GM12872 (cell line): ENCODE measurements at regions not wholly inside any gene's neighbourhood (a gene's known extent, or its start where the extent isn't known, plus 50 kb on each side); places are given as distances from the start of the nearest gene placed in this dataset.

ENCODE experiments used
- TF ChIP-seq, protein P1 (sequence below): IDR thresholded peaks from 3 replicates; pipeline ENCODE4 v1.5.1; 2011; ENCODE audit warnings: low read depth, mild to moderate bottlenecking, low read length, moderate library complexity; ENCODE audit not compliant: insufficient read depth

DNA sequence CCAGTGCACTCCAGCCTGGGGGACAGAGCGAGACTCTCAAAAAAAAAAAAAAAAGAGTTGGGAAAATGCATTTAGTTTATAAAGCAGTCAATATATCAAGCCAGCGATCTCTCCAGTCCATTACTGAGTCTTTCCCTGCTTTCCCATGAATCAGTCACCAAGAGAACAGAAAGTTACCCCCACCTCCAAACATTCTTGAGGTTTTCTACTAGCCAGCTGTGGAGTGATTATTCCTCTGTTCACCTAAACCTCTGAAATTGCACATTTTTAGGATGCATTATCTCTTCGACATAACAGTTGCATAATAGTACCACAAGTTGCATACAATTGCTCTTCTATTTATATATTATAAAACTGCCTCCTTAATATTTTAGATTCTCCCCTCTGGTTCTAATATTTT lies 134.8 kb upstream of the DIO3 start:
- TF ChIP-seq, protein P1, sequence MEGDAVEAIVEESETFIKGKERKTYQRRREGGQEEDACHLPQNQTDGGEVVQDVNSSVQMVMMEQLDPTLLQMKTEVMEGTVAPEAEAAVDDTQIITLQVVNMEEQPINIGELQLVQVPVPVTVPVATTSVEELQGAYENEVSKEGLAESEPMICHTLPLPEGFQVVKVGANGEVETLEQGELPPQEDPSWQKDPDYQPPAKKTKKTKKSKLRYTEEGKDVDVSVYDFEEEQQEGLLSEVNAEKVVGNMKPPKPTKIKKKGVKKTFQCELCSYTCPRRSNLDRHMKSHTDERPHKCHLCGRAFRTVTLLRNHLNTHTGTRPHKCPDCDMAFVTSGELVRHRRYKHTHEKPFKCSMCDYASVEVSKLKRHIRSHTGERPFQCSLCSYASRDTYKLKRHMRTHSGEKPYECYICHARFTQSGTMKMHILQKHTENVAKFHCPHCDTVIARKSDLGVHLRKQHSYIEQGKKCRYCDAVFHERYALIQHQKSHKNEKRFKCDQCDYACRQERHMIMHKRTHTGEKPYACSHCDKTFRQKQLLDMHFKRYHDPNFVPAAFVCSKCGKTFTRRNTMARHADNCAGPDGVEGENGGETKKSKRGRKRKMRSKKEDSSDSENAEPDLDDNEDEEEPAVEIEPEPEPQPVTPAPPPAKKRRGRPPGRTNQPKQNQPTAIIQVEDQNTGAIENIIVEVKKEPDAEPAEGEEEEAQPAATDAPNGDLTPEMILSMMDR, result no peak

DNA sequence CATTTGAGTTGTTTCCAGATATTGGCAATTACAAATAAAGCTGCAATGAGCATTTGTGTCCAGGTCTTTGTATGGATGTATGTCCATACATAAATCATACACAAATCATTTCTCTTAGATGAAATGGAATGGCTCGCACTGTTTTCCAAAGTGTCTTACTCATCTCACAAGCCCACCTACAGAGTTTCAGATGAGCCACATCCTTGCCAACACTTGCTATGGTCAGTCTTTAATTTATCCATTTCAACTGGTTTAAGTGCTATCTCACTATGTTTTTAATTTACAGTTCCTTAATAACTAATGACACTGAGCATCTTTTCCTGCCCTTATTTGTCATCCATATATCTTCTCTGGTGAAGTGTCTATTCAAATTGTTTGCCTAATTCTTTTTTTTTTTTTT lies 132.9 kb upstream of the DIO3 start:
- TF ChIP-seq, protein P1, result no peak

DNA sequence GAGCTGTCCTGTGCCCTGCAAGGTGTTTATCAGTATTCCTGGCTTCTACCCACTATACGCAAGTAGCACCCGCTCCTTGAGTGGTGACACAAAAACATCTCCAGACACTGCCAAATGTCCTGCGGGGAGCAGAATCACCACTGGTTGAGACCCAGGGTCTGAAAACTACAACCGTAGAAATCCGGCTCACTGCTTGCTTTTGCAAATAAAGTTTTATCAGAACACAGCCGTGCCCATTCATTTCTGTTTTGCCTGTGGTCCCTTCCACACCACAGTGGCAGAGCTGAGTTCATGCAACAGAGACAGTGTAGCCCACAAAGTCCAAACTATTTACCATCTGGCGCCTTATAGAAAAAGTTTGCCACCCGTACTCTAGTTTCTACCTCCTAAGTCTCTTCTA lies 125.7 kb upstream of the DIO3 start:
- TF ChIP-seq, protein P1, result no peak

DNA sequence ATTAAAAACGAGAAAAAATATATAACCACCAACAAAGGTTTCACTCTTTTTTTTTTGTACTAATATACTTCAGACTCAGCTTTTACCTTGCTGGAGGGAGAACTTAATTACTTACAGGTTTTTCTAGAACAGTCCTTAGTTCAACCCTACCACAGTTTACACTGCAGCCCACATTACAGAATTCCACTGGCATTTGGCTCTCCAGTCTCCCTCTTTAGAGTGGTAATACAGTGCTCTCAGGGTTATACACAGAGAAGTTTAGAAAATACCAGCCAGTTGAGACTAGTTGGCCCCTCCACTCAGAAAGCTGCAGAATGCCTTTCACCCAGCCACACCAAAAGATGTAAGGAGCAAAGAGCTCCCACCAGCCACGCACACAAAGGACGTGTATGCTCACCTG lies 122.3 kb upstream of the DIO3 start:
- TF ChIP-seq, protein P1, result no peak

DNA sequence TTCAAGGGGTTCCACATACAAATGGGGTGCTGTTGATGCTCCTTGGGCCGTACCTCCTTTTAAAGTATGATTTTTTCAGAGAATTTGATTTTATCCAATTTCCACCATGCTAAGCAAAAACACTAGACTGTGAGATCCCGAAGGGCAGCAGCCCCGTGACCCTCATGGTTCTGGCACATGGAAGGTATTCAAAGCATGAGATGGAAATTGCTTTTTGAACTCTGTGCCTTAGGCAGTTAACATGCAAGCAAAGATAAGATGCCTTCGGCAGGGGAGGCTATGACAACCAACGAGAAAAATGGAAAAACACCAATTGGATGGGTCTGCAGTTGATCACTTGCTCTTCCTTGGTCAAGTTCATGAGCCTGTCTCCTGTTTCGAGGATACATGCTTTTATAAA lies 120.8 kb upstream of the DIO3 start:
- TF ChIP-seq, protein P1, result no peak

DNA sequence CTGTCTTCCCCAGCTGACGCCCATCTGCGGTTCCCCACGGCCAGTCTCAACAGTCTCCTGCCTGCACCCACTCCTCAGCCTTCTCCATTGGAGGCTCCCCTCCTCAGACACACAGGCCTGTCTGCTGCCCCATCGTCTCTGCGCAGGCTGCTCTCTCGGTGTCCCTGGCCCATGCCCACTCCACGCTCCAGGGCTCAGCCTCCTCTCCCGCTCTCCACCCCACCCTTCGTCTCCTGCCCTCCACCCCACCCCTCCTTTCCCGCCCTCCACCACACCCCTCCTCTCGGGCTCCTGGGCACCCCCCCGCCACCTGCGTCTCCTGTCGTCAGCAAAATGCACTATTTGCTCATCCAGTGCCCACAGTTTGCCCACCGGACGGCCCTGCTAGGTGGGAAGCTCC lies 119.6 kb upstream of the DIO3 start:
- TF ChIP-seq, protein P1, result no peak

DNA sequence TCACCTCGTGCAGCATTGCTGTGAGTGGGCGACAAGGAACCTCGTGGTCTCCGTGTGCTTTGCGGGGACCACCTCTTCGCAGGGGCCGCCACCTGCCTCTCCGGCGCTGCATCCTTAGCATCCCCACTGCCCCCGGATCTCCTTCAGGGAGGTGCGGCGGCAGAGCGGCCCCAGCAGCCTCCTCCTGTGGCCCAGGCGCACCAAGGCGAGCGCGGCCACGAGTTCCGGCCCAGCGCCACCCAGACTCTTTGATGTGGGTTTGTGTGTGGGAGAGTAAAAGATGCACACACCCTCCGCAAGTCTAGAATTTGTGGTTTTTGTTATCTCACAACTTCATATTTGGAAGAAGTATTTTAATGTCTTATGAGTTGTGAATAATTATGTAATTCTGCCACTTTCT lies 118.8 kb upstream of the DIO3 start:
- TF ChIP-seq, protein P1, result no peak

DNA sequence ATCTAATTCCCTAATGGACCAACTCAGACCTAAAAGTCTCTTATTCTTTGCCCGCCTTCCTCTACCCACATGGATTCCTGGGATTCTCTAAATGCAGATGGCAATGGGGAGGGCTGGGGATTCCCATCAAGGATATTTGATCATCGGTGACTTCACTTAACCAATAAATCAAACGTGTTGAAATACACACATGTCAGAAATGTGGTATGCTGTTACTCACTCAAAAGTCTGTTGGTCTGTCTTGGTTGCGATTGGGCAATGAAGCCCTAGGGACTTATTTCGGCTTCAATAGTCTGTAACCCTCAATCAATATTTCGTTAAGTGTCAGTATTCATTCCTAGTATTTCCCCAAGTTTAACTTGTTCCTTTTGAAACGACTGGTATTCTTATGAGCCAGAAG lies 117.2 kb upstream of the DIO3 start:
- TF ChIP-seq, protein P1, result no peak
